Activated CD4-positive, alpha-beta T cell treated with anti-CD3 and anti-CD28 coated beads, Interleukin-2, amount 10 ng/mL, durations not matched to agents 7 days and 5 days (primary cell): ENCODE measurements at regions not wholly inside any gene's neighbourhood (a gene's known extent, or its start where the extent isn't known, plus 50 kb on each side); places are given as distances from the start of the nearest gene placed in this dataset.
"Not testable (repeated sequence)": the region's sequence is repeated elsewhere in the genome, so short reads cannot be mapped to it uniquely, and the experiment has no call there.

ENCODE experiments used
- CTCF ChIA-PET: fragments of 350-600 bp; sonication (Branson Sonifier 250); formaldehyde crosslinking; loops from one replicate; lab custom pipeline; 2021; ENCODE audit warnings: antibody characterized with exemption; lab: Charles Lee
- POLR2A ChIA-PET: fragments of 350-600 bp; sonication (Branson Sonifier 250); formaldehyde crosslinking; loops from one replicate; lab custom pipeline; 2021; ENCODE audit warnings: antibody characterized with exemption; lab: Charles Lee
- DNase-seq: peaks from one replicate; pipeline ENCODE4 v3.0.0-alpha.2; 2020
- H3K27ac Mint-ChIP-seq: one replicate; pipeline ENCODE4 v1.8.0; 2021; ENCODE audit warnings: mild to moderate bottlenecking, moderate library complexity, mixed read lengths
- H3K27me3 Mint-ChIP-seq: one replicate; pipeline ENCODE4 v1.8.0; 2021; ENCODE audit warnings: mixed read lengths
- H3K36me3 Mint-ChIP-seq: one replicate; pipeline ENCODE4 v1.8.0; 2021; ENCODE audit warnings: low read depth, mixed read lengths
- H3K4me1 Mint-ChIP-seq: one replicate; pipeline ENCODE4 v1.8.0; 2021; ENCODE audit warnings: mixed read lengths
- H3K4me3 Mint-ChIP-seq: one replicate; pipeline ENCODE4 v1.8.0; 2021; ENCODE audit warnings: mild to moderate bottlenecking, moderate library complexity, mixed read lengths
- H3K9me3 Mint-ChIP-seq: one replicate; pipeline ENCODE4 v1.8.0; 2021; ENCODE audit warnings: mixed read lengths

- POLR2A ChIA-PET, H3K9me3 Mint-ChIP-seq, H3K27me3 Mint-ChIP-seq, H3K27ac Mint-ChIP-seq, H3K4me3 Mint-ChIP-seq, H3K36me3 Mint-ChIP-seq, H3K4me1 Mint-ChIP-seq, CTCF ChIA-PET, DNase-seq: not testable (repeated sequence)
Measured at GRCh38 chr14:55919800-55920199, 198.4 kb upstream of the PELI2 start.

DNA sequence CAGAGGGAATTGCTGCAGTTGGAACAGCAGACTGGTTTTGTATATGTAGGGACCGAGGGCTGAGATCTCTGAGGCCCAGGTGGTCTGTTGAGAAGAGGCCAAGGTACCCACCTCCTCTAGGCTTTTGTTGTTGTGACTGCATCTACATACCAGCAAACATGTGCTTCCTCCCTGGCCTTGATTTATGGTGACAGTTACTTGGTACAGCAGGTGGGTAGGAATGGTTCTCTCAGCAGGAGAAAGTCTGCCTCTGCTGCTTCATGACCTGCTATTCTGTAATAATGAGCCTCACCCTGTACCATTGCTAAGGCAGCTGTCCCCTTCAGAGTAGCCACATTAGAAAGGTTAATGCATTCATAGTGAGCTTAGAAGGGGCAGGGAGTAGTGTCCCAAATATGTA, 196.7 kb upstream of the PELI2 start:
- Mint-ChIP-seq H3K4me1 (no peaks in the 10 kb centered on the region), H3K9me3 (no peaks in the 10 kb centered on the region), H3K27me3 (peaks cover 2% of the 10 kb centered on the region), H3K27ac (no peak overlapping the region), H3K36me3 (no peaks in the 10 kb centered on the region), H3K4me3 (no peak overlapping the region)
- POLR2A ChIA-PET, result no interaction called here
- DNase-seq, result no peak
- CTCF ChIA-PET, result no interaction called here

- ChIA-PET POLR2A (no interaction called here), CTCF (no interaction called here)
- H3K27me3 Mint-ChIP-seq, result peaks cover 9% of the 10 kb centered on the region
- H3K36me3 Mint-ChIP-seq, result no peaks in the 10 kb centered on the region
- no peaks in the 10 kb centered on the region for H3K4me1 Mint-ChIP-seq
- no peak overlapping the region for H3K4me3 Mint-ChIP-seq
- no peak overlapping the region for H3K27ac Mint-ChIP-seq
- no peak for DNase-seq
- H3K9me3 Mint-ChIP-seq, result no peaks in the 10 kb centered on the region
Measured at GRCh38 chr14:55926007-55926406, 192.2 kb upstream of the PELI2 start.

- no peak overlapping the region for H3K4me3 Mint-ChIP-seq
- ChIA-PET POLR2A (no interaction called here), CTCF (interaction anchor here (0.8 to 1.1 kb wide), 2 partner anchors 11 to 120 kb away, joined by 3 read pairs; no protein-coding TSS in a partner anchor)
- no peaks in the 10 kb centered on the region for H3K4me1 Mint-ChIP-seq
- H3K27me3 Mint-ChIP-seq, result peaks cover 9% of the 10 kb centered on the region
- H3K36me3 Mint-ChIP-seq, result no peaks in the 10 kb centered on the region
- no peak overlapping the region for H3K27ac Mint-ChIP-seq
- no peak for DNase-seq
- H3K9me3 Mint-ChIP-seq, result no peaks in the 10 kb centered on the region
Measured at GRCh38 chr14:55927028-55927427, 191.2 kb upstream of the PELI2 start.

- ChIA-PET CTCF (interaction anchor here (1.1 kb wide), 1 partner anchor 12 kb away, joined by 3 read pairs; no protein-coding TSS in a partner anchor), POLR2A (no interaction called here)
- no peak overlapping the region for H3K4me3 Mint-ChIP-seq
- H3K4me1 Mint-ChIP-seq, result no peaks in the 10 kb centered on the region
- no peaks in the 10 kb centered on the region for H3K9me3 Mint-ChIP-seq
- H3K27ac Mint-ChIP-seq, result no peak overlapping the region
- H3K36me3 Mint-ChIP-seq, result no peaks in the 10 kb centered on the region
- H3K27me3 Mint-ChIP-seq, result peaks cover 9% of the 10 kb centered on the region
- no peak for DNase-seq
Measured at GRCh38 chr14:55928276-55928675, 189.9 kb upstream of the PELI2 start.

DNA sequence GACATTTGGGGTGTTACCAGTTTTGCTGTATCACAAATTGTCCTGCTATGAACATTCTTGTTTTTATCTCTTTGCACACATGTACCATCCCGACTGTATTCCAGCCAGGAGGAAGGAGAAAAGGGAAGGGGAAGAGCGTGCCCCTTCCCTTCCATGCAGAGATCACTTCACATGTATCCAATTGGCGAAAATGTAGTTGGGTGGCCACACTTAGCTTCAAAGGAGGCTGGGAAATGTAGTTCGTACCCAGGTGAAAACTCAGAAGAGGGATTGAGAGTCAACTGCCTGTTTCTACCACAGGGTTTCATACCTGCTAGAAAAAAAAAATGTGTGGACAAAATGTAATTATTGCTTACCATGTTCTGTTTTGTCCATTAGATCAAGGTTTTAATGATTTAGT, 189.1 kb upstream of the PELI2 start:
- CTCF ChIA-PET, result no interaction called here
- Mint-ChIP-seq H3K27ac (no peak overlapping the region), H3K9me3 (no peaks in the 10 kb centered on the region), H3K36me3 (no peaks in the 10 kb centered on the region), H3K4me3 (no peak overlapping the region), H3K4me1 (no peaks in the 10 kb centered on the region), H3K27me3 (peaks cover 9% of the 10 kb centered on the region)
- no peak for DNase-seq
- POLR2A ChIA-PET, result no interaction called here

DNA sequence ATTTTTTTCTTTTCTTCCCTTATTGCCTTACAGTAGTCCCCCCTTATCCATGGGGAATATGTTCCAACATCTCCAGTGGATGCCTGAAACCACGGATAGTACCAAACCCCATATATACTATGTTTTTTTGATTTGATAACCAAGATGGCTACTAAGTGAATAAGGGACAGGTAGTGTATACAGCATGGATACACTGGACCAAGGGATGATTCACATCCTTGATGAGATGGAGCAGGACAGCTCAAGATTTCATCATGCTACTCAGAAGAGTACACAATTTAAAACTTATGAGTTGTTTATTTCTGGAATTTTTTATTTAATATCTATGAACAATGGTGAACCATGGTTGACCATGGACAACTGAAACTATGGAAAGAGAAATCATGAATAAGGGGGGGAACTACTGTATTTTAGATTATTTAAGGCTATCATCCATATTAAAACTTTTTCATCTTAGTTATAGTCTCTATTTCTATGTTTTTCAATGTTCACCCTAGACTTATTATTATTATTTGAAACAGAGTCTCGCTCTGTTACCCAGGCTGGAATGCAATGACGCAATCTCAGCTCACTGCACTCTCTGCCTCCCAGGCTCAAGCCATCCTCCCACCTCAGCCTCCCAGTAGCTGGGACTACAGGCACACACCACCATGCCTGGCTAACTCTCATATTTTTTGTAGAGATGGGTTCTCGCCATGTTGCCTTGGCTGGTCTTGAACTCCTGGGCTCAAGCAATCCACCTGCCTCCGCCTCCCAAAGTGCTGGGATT, 188.0 kb upstream of the PELI2 start:
- no peaks in the 10 kb centered on the region for H3K4me1 Mint-ChIP-seq
- H3K4me3 Mint-ChIP-seq, result no peak overlapping the region
- no peak overlapping the region for H3K27ac Mint-ChIP-seq
- H3K36me3 Mint-ChIP-seq, result no peaks in the 10 kb centered on the region
- no peak for DNase-seq
- POLR2A ChIA-PET, result no interaction called here
- H3K9me3 Mint-ChIP-seq, result no peaks in the 10 kb centered on the region
- H3K27me3 Mint-ChIP-seq, result peaks cover 9% of the 10 kb centered on the region
- CTCF ChIA-PET, result no interaction called here

DNA sequence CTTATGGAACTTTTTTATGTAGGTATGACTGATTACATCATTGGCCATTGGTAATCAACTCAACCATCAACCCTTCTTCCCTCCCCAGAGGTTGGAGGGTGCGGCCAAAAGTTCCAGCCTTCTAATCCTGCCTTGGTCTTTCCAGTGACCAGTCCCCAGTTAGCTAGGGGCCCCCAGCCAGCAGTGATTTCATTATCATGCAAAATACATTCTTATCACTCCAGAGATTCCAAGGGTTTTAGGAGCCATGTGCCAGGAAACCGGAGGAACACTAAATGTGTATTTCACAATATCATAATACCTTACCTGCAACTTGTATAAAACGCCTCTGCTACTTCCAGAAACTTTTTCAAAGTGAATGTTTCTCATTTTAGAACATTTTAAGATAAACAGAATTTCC, 181.5 kb upstream of the PELI2 start:
- no peaks in the 10 kb centered on the region for H3K36me3 Mint-ChIP-seq
- H3K4me3 Mint-ChIP-seq, result no peak overlapping the region
- no peak overlapping the region for H3K27ac Mint-ChIP-seq
- H3K27me3 Mint-ChIP-seq, result no peaks in the 10 kb centered on the region
- no peaks in the 10 kb centered on the region for H3K4me1 Mint-ChIP-seq
- POLR2A ChIA-PET, result no interaction called here
- H3K9me3 Mint-ChIP-seq, result no peaks in the 10 kb centered on the region
- DNase-seq, result no peak
- CTCF ChIA-PET, result no interaction called here

DNA sequence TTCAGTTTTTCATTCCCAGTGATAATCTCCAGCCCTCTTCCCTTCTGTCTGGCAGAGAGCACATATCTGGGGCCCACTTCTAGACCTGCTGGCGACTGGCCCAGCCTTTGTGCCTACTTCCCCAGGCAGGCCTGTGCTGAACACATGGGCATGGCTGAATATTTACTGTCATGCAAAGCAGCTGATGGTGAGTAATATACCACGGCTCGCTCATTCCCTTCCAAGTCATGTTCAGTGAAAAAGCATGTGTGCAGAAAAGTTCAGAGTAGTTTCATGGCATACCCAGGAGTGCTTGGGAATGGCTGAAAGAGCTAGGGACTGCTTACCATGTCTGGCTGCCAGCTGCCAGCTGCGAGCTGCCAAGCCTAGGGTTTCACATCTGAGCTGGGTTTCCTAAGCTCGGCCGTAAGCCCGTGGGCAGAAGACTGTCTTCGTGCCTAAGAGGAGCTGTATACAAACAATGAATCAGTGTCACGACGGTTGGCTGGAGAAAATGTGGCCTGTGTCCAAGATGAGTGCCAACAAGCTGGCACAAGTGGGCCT, 179.9 kb upstream of the PELI2 start:
- Mint-ChIP-seq H3K27me3 (no peaks in the 10 kb centered on the region), H3K4me3 (no peak overlapping the region), H3K36me3 (no peaks in the 10 kb centered on the region), H3K4me1 (no peaks in the 10 kb centered on the region), H3K27ac (no peak overlapping the region), H3K9me3 (no peaks in the 10 kb centered on the region)
- POLR2A ChIA-PET, result no interaction called here
- DNase-seq, result no peak
- CTCF ChIA-PET, result no interaction called here

GRCh38 chr14:55942076-55942654, 176.0 kb upstream of the PELI2 start:
- H3K27ac Mint-ChIP-seq, result no peak overlapping the region
- ChIA-PET POLR2A (no interaction called here), CTCF (interaction anchor here (0.5 kb wide), 1 partner anchor 226 kb away, joined by 3 read pairs; no protein-coding TSS in a partner anchor)
- H3K4me3 Mint-ChIP-seq, result no peak overlapping the region
- no peaks in the 10 kb centered on the region for H3K4me1 Mint-ChIP-seq
- no peaks in the 10 kb centered on the region for H3K27me3 Mint-ChIP-seq
- no peaks in the 10 kb centered on the region for H3K36me3 Mint-ChIP-seq
- H3K9me3 Mint-ChIP-seq, result no peaks in the 10 kb centered on the region
- DNase-seq, result no peak

- DNase-seq, result no peak
- Mint-ChIP-seq H3K27me3 (no peaks in the 10 kb centered on the region), H3K36me3 (no peaks in the 10 kb centered on the region), H3K4me1 (no peaks in the 10 kb centered on the region), H3K9me3 (no peaks in the 10 kb centered on the region), H3K4me3 (no peak overlapping the region), H3K27ac (no peak overlapping the region)
- CTCF ChIA-PET, result no interaction called here
- POLR2A ChIA-PET, result no interaction called here
Measured at GRCh38 chr14:55942826-55943225, 175.4 kb upstream of the PELI2 start.

- H3K36me3 Mint-ChIP-seq, result no peaks in the 10 kb centered on the region
- H3K27ac Mint-ChIP-seq, result no peak overlapping the region
- ChIA-PET CTCF (no interaction called here), POLR2A (no interaction called here)
- H3K27me3 Mint-ChIP-seq, result peaks cover 2% of the 10 kb centered on the region
- H3K4me1 Mint-ChIP-seq, result no peaks in the 10 kb centered on the region
- no peaks in the 10 kb centered on the region for H3K9me3 Mint-ChIP-seq
- no peak overlapping the region for H3K4me3 Mint-ChIP-seq
- no peak for DNase-seq
Measured at GRCh38 chr14:55944757-55945156, 173.5 kb upstream of the PELI2 start.

DNA sequence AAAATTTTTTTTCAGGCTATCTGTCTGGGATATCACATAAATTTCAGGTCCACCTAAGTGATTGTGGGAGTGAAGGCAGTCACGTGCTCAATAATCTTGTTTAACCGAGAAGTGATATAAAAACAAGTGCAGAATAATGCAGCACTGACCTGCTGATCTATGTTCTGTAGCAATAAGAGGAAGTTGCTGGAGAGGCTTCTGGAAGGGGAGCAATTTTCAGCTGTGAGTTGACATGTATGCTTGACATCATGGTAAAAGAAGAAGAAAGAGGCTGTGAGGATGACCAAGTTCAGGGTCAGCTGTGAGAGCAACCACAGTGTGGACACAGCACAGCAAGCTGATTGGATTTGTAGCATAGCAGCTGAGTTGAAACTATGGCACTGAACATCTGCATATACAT, 172.0 kb upstream of the PELI2 start:
- H3K36me3 Mint-ChIP-seq, result no peaks in the 10 kb centered on the region
- H3K27ac Mint-ChIP-seq, result no peak overlapping the region
- no peak overlapping the region for H3K4me3 Mint-ChIP-seq
- ChIA-PET CTCF (no interaction called here), POLR2A (no interaction called here)
- no peak for DNase-seq
- no peaks in the 10 kb centered on the region for H3K4me1 Mint-ChIP-seq
- no peaks in the 10 kb centered on the region for H3K9me3 Mint-ChIP-seq
- peaks cover 7% of the 10 kb centered on the region for H3K27me3 Mint-ChIP-seq
